ENCODE measurements at regions not wholly inside any gene's neighbourhood (a gene's known extent, or its start where the extent isn't known, plus 50 kb on each side); places are given as distances from the start of the nearest gene placed in this dataset.

GRCh38 chr5:114838937-114839336 lies 330.8 kb downstream of the TRIM36 start:
- Histone ChIP-seq H3K4me1 (ENCODE audit: control insufficient read depth in 5 of 5, insufficient read depth in 5 of 5, low read length in 5 of 5) (no peaks in the 10 kb centered on the region), H3K9me3 (ENCODE audit: control insufficient read depth in 4 of 4, insufficient read depth in 3 of 4, low read length in 3 of 4) (peaks cover 0 to 4% (median 0%) of the 10 kb centered on the region in 4 donors), H3K36me3 (ENCODE audit: control insufficient read depth in 4 of 4, insufficient read depth in 4 of 4, low read length in 4 of 4) (no peaks in the 10 kb centered on the region), H3K9ac (ENCODE audit: insufficient read depth in 1 of 2, low read length in 2 of 2) (no peak overlapping the region), H3K27me3 (ENCODE audit: control insufficient read depth in 3 of 3, insufficient read depth in 3 of 3, low read length in 2 of 3) (no peaks in the 10 kb centered on the region), H3K27ac (ENCODE audit: low read depth in 1 of 2, low read length in 1 of 2) (no peak overlapping the region), H3K4me3 (no peak overlapping the region)
- 64 to 80% methylated on average over 2 of the region's 2 CpGs for WGBS, 2 donors
- TF ChIP-seq, protein P1, sequence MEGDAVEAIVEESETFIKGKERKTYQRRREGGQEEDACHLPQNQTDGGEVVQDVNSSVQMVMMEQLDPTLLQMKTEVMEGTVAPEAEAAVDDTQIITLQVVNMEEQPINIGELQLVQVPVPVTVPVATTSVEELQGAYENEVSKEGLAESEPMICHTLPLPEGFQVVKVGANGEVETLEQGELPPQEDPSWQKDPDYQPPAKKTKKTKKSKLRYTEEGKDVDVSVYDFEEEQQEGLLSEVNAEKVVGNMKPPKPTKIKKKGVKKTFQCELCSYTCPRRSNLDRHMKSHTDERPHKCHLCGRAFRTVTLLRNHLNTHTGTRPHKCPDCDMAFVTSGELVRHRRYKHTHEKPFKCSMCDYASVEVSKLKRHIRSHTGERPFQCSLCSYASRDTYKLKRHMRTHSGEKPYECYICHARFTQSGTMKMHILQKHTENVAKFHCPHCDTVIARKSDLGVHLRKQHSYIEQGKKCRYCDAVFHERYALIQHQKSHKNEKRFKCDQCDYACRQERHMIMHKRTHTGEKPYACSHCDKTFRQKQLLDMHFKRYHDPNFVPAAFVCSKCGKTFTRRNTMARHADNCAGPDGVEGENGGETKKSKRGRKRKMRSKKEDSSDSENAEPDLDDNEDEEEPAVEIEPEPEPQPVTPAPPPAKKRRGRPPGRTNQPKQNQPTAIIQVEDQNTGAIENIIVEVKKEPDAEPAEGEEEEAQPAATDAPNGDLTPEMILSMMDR (IDR thresholded peaks at IDR 0.05; ENCODE audit: control extremely low read depth, extremely low read depth) = no peak
- ATAC-seq (ENCODE audit: insufficient read depth, low FRiP score) = no peak
- no peak for DNase-seq

- 56 to 68% methylated on average over 2 of the region's 2 CpGs for WGBS, 2 donors
- Histone ChIP-seq H3K27ac (ENCODE audit: low read depth in 1 of 2, low read length in 1 of 2) (no peak overlapping the region), H3K9me3 (ENCODE audit: control insufficient read depth in 4 of 4, insufficient read depth in 3 of 4, low read length in 3 of 4) (peaks cover 0 to 3% (median under 1%) of the 10 kb centered on the region in 4 donors), H3K27me3 (ENCODE audit: control insufficient read depth in 3 of 3, insufficient read depth in 3 of 3, low read length in 2 of 3) (no peaks in the 10 kb centered on the region), H3K4me1 (ENCODE audit: control insufficient read depth in 5 of 5, insufficient read depth in 5 of 5, low read length in 5 of 5) (no peaks in the 10 kb centered on the region), H3K36me3 (ENCODE audit: control insufficient read depth in 4 of 4, insufficient read depth in 4 of 4, low read length in 4 of 4) (no peaks in the 10 kb centered on the region), H3K4me3 (no peak overlapping the region), H3K9ac (ENCODE audit: insufficient read depth in 1 of 2, low read length in 2 of 2) (no peak overlapping the region)
- no peak for ATAC-seq (ENCODE audit: insufficient read depth, low FRiP score)
- TF ChIP-seq, protein P1 (IDR thresholded peaks at IDR 0.05; ENCODE audit: control extremely low read depth, extremely low read depth) = no peak
- DNase-seq = no peak
Measured at GRCh38 chr5:114830114-114830513, 339.6 kb downstream of the TRIM36 start.

- TF ChIP-seq, protein P1 (IDR thresholded peaks at IDR 0.05; ENCODE audit: control extremely low read depth, extremely low read depth) = no peak
- no peaks in the 10 kb centered on the region for H3K36me3 ChIP-seq (ENCODE audit: control insufficient read depth in 4 of 4, insufficient read depth in 4 of 4, low read length in 4 of 4)
- H3K4me1 ChIP-seq (ENCODE audit: control insufficient read depth in 5 of 5, insufficient read depth in 5 of 5, low read length in 5 of 5) = no peaks in the 10 kb centered on the region
- ATAC-seq (ENCODE audit: insufficient read depth, low FRiP score) (no peak), DNase-seq (no peak)
- H3K9ac ChIP-seq (ENCODE audit: insufficient read depth in 1 of 2, low read length in 2 of 2) = no peak overlapping the region
- no peaks in the 10 kb centered on the region for H3K27me3 ChIP-seq (ENCODE audit: control insufficient read depth in 3 of 3, insufficient read depth in 3 of 3, low read length in 2 of 3)
- H3K4me3 ChIP-seq = no peak overlapping the region
- H3K9me3 ChIP-seq (ENCODE audit: control insufficient read depth in 4 of 4, insufficient read depth in 3 of 4, low read length in 3 of 4) = peaks cover 0 to 3% (median 0%) of the 10 kb centered on the region in 4 donors
- no peak overlapping the region for H3K27ac ChIP-seq (ENCODE audit: low read depth in 1 of 2, low read length in 1 of 2)
Measured at GRCh38 chr5:114822863-114823262, 346.8 kb downstream of the TRIM36 start.

- TF ChIP-seq, protein P1 (IDR thresholded peaks at IDR 0.05; ENCODE audit: control extremely low read depth, extremely low read depth) = no peak
- no peaks in the 10 kb centered on the region for H3K27me3 ChIP-seq (ENCODE audit: control insufficient read depth in 3 of 3, insufficient read depth in 3 of 3, low read length in 2 of 3)
- no peak overlapping the region for H3K9ac ChIP-seq (ENCODE audit: insufficient read depth in 1 of 2, low read length in 2 of 2)
- no peak overlapping the region for H3K4me3 ChIP-seq
- no peaks in the 10 kb centered on the region for H3K4me1 ChIP-seq (ENCODE audit: control insufficient read depth in 5 of 5, insufficient read depth in 5 of 5, low read length in 5 of 5)
- no peak for ATAC-seq (ENCODE audit: insufficient read depth, low FRiP score)
- no peak overlapping the region for H3K27ac ChIP-seq (ENCODE audit: low read depth in 1 of 2, low read length in 1 of 2)
- H3K9me3 ChIP-seq (ENCODE audit: control insufficient read depth in 4 of 4, insufficient read depth in 3 of 4, low read length in 3 of 4) = peaks cover 0 to 3% (median 0%) of the 10 kb centered on the region in 4 donors
- DNase-seq = no peak
- no peaks in the 10 kb centered on the region for H3K36me3 ChIP-seq (ENCODE audit: control insufficient read depth in 4 of 4, insufficient read depth in 4 of 4, low read length in 4 of 4)
- WGBS, 2 donors = 57 to 70% methylated on average over 1 of the region's 1 CpG
Measured at GRCh38 chr5:114822436-114822835, 347.3 kb downstream of the TRIM36 start.

Data from lung (tissue), 11 donors.